ENCODE measurements at regions not wholly inside any gene's neighbourhood (a gene's known extent, or its start where the extent isn't known, plus 50 kb on each side); places are given as distances from the start of the nearest gene placed in this dataset.

GRCh38 chr11:116062490-116063171, 558.4 kb upstream of the CADM1 start:
- TF ChIP-seq CCAR2 (optimal IDR thresholded peaks at IDR 0.05; ENCODE audit: low read depth, low read length): no peak
- TF ChIP-seq AHDC1 (CRISPR knock-in tag; IDR thresholded peaks at IDR 0.05; ENCODE audit: borderline replicate concordance): no peak
- no peak for TF ChIP-seq HIC2 (CRISPR knock-in tag; IDR thresholded peaks at IDR 0.05; ENCODE audit: low read depth)
- peak; percentile 81 for TF ChIP-seq LCORL (IDR thresholded peaks at IDR 0.05)
- TF ChIP-seq LCORL (CRISPR knock-in tag; IDR thresholded peaks at IDR 0.05): no peak
- ATAC-seq (no peak), DNase-seq (ENCODE audit: low spot score) (no peak), FAIRE-seq (no peak)
- no TSS peak for BruUV-seq (replicated peaks)
- Histone ChIP-seq H3K79me2 (ENCODE audit: insufficient read depth, low read length) (no peaks in the 10 kb centered on the region), H3K9me3 (ENCODE audit: low read length) (no peaks in the 10 kb centered on the region), H3K4me1 (ENCODE audit: insufficient read depth, low read length) (no peaks in the 10 kb centered on the region), H3K27me3 (ENCODE audit: control insufficient read depth in 1 of 2, insufficient read depth in 2 of 2, low read length in 2 of 2) (peaks cover 2 to 14% of the 10 kb centered on the region in 2 experiments; a peak in 3 of 5 replicates), H3K9ac (ENCODE audit: insufficient read depth, low read depth, low read length) (no peak overlapping the region), H3K27ac (ENCODE audit: extremely low read length, insufficient read depth, low read length) (no peak overlapping the region), H2AFZ (ENCODE audit: low read length) (no peak overlapping the region), H3K36me3 (replicated peaks in 1 of 2; ENCODE audit: control insufficient read depth in 1 of 2, insufficient read depth in 2 of 2, low read length in 2 of 2) (no peaks in the 10 kb centered on the region), H3K4me3 (replicated peaks in 1 of 3; ENCODE audit: insufficient read depth in 1 of 3, low read depth in 2 of 3, low read length in 3 of 3) (no peak overlapping the region), H3K4me2 (ENCODE audit: low read depth, low read length) (no peak overlapping the region), H4K20me1 (ENCODE audit: insufficient read depth, low read length) (no peaks in the 10 kb centered on the region)
- CTCF ChIA-PET (ENCODE audit: low intra/inter-chr PET ratio, low total read pairs): no interaction called here
- 9% methylated on average over 11 of the region's 11 CpGs for WGBS (ENCODE audit: low lambda C conversion rate)
- intact Hi-C loops (cut with micrococcal nuclease; ENCODE audit: unreplicated experiment) (no loop called here), in situ Hi-C loops (cut with HindIII; ENCODE audit: extremely low pct_ligation_motif_present, low pct_unique_long_range_greater_than_20kb) (no loop called here)
- POLR2A ChIA-PET: no interaction called here

All from HepG2 (cell line).